CD4-positive, CD25-positive, alpha-beta regulatory T cell (primary cell): ENCODE measurements at regions not wholly inside any gene's neighbourhood (a gene's known extent, or its start where the extent isn't known, plus 50 kb on each side); places are given as distances from the start of the nearest gene placed in this dataset.
"Not testable (repeated sequence)": the region's sequence is repeated elsewhere in the genome, so short reads cannot be mapped to it uniquely, and the experiment has no call there.

Experiments used
- ATAC-seq, 2 donors: fragments of 150-1000 bp; cut with Tn5 transposase; one replicate each; pipeline ENCODE4 v1.10.0; 2021; ENCODE audit warnings: low read depth in 2 of 2, moderate number of reproducible peaks in 2 of 2, moderate library complexity in 1 of 2
- DNase-seq, 3 donors: peaks; one replicate each; pipeline versions ENCODE4 v3.0.0 to v3.0.0-alpha.2; 2012 to 2022; ENCODE audit warnings: mixed read lengths in 1 of 3
- H3K27ac ChIP-seq: one replicate; pipeline ENCODE4 v1.7.0; 2013; ENCODE audit warnings: mild to moderate bottlenecking, low read length; ENCODE audit not compliant: insufficient read depth, poor library complexity, severe bottlenecking
- H3K27me3 ChIP-seq: one replicate; pipeline ENCODE4 v1.7.0; 2013; ENCODE audit warnings: low read length; ENCODE audit not compliant: control insufficient read depth, insufficient read depth
- H3K36me3 ChIP-seq: one replicate; pipeline ENCODE4 v1.7.0; 2013; ENCODE audit warnings: mild to moderate bottlenecking, low read length, moderate library complexity; ENCODE audit not compliant: control insufficient read depth, insufficient read depth
- H3K4me1 ChIP-seq: 2 replicates; pipeline ENCODE4 v1.7.0; 2013; ENCODE audit warnings: mild to moderate bottlenecking, low read length; ENCODE audit not compliant: insufficient read depth, control insufficient read depth, poor library complexity, severe bottlenecking
- H3K4me3 ChIP-seq: one replicate; pipeline ENCODE4 v1.7.0; 2013; ENCODE audit warnings: low read depth, mild to moderate bottlenecking, low read length, moderate library complexity
- H3K9me3 ChIP-seq, 2 experiments: 1 replicate in 1 of 2; 2 replicates in 1 of 2; pipeline ENCODE4 v1.7.0; 2013; ENCODE audit warnings: low read length in 2 of 2, mild to moderate bottlenecking in 1 of 2, moderate library complexity in 1 of 2; ENCODE audit not compliant: control insufficient read depth in 2 of 2
- H3K27ac Mint-ChIP-seq, 3 donors: one replicate each; pipeline ENCODE4 v1.8.0; 2020 to 2022; ENCODE audit warnings: mild to moderate bottlenecking in 3 of 3, mixed read lengths in 3 of 3, moderate library complexity in 2 of 3
- H3K27me3 Mint-ChIP-seq: one replicate; pipeline ENCODE4 v1.8.0; 2022; ENCODE audit warnings: mild to moderate bottlenecking, mixed read lengths
- H3K36me3 Mint-ChIP-seq: one replicate; pipeline ENCODE4 v1.8.0; 2020; ENCODE audit warnings: mixed read lengths
- H3K4me1 Mint-ChIP-seq, 4 donors: one replicate each; pipeline ENCODE4 v1.8.0; 2020 to 2022; ENCODE audit warnings: mixed read lengths in 4 of 4, mild to moderate bottlenecking in 1 of 4
- H3K4me3 Mint-ChIP-seq, 4 donors: one replicate each; pipeline ENCODE4 v1.8.0; 2020 to 2022; ENCODE audit warnings: mild to moderate bottlenecking in 4 of 4, mixed read lengths in 4 of 4, moderate library complexity in 3 of 4
- H3K9me3 Mint-ChIP-seq, 7 donors: one replicate each; pipeline ENCODE4 v1.8.0; 2020 to 2022; ENCODE audit warnings: mixed read lengths in 7 of 7, mild to moderate bottlenecking in 3 of 7, moderate library complexity in 2 of 7

- no peak for ATAC-seq
- no peaks in the 10 kb centered on the region for H3K36me3 ChIP-seq
Observed at GRCh38 chr6:82118150-82118562, 129.4 kb downstream of the IBTK start.

GRCh38 chr6:82114748-82115147 is 132.8 kb downstream of the IBTK start:
- H3K36me3 Mint-ChIP-seq: no peaks in the 10 kb centered on the region
- Histone ChIP-seq H3K27me3 (no peaks in the 10 kb centered on the region), H3K27ac (no peak overlapping the region), H3K4me1 (no peaks in the 10 kb centered on the region), H3K36me3 (no peaks in the 10 kb centered on the region), H3K9me3 (no peaks in the 10 kb centered on the region), H3K4me3 (no peak overlapping the region)
- no peak for ATAC-seq
- H3K27ac Mint-ChIP-seq: no peak overlapping the region
- H3K4me1 Mint-ChIP-seq: no peaks in the 10 kb centered on the region
- H3K27me3 Mint-ChIP-seq: no peaks in the 10 kb centered on the region
- no peak overlapping the region for H3K4me3 Mint-ChIP-seq
- DNase-seq: no peak
- peaks cover 0 to 3% (median 1%) of the 10 kb centered on the region in 7 donors for H3K9me3 Mint-ChIP-seq

More at GRCh38 chr6:82118150-82118562, 129.4 kb downstream of the IBTK start:
- Histone ChIP-seq H3K4me3 (no peak overlapping the region), H3K4me1 (no peaks in the 10 kb centered on the region), H3K9me3 (no peaks in the 10 kb centered on the region), H3K27me3 (no peaks in the 10 kb centered on the region), H3K27ac (no peak overlapping the region)
- no peak overlapping the region for H3K4me3 Mint-ChIP-seq
- H3K9me3 Mint-ChIP-seq: peaks cover 0 to 1% (median 0%) of the 10 kb centered on the region in 7 donors
- no peaks in the 10 kb centered on the region for H3K36me3 Mint-ChIP-seq
- H3K4me1 Mint-ChIP-seq: no peaks in the 10 kb centered on the region
- DNase-seq: no peak
- no peaks in the 10 kb centered on the region for H3K27me3 Mint-ChIP-seq
- no peak overlapping the region for H3K27ac Mint-ChIP-seq

- no peaks in the 10 kb centered on the region for H3K9me3 ChIP-seq
- ATAC-seq: no peak
- Mint-ChIP-seq H3K4me3 (no peak overlapping the region), H3K9me3 (peaks cover 0 to 9% (median 3%) of the 10 kb centered on the region in 7 donors), H3K27me3 (peaks cover 6% of the 10 kb centered on the region), H3K4me1 (no peaks in the 10 kb centered on the region), H3K27ac (no peak overlapping the region), H3K36me3 (no peaks in the 10 kb centered on the region)
- no peaks in the 10 kb centered on the region for H3K36me3 ChIP-seq
- no peaks in the 10 kb centered on the region for H3K27me3 ChIP-seq
- no peak overlapping the region for H3K27ac ChIP-seq
- no peak for DNase-seq
- no peaks in the 10 kb centered on the region for H3K4me1 ChIP-seq
- no peak overlapping the region for H3K4me3 ChIP-seq
Observed at GRCh38 chr6:82113231-82113630, 134.3 kb downstream of the IBTK start.

DNA sequence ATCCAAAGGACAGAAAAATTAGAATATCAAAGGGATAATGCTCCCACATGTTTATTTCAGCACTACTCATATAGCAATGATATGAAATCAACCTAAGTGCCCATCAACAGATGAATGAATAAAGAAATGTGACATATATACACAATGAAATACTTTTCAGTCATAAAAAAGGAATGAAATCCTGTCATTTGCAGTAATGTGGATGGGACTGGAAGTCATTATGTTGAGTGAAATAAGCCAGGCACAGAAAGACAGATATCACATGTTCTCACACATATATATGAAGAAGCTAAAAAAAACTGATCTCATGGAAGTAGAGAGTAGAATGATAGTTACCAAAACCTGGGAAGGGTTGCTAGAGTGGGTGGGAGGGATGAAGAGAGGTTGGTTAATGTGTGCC is 135.7 kb downstream of the IBTK start:
- Histone ChIP-seq H3K27ac (no peak overlapping the region), H3K4me3 (no peak overlapping the region), H3K4me1 (no peaks in the 10 kb centered on the region), H3K36me3 (no peaks in the 10 kb centered on the region), H3K27me3 (no peaks in the 10 kb centered on the region), H3K9me3 (no peaks in the 10 kb centered on the region)
- DNase-seq (no peak), ATAC-seq (no peak)
- Mint-ChIP-seq H3K4me1 (no peaks in the 10 kb centered on the region), H3K27ac (no peak overlapping the region), H3K36me3 (no peaks in the 10 kb centered on the region), H3K4me3 (no peak overlapping the region), H3K9me3 (peaks cover 1 to 9% (median 4%) of the 10 kb centered on the region in 7 donors), H3K27me3 (peaks cover 6% of the 10 kb centered on the region)

DNA sequence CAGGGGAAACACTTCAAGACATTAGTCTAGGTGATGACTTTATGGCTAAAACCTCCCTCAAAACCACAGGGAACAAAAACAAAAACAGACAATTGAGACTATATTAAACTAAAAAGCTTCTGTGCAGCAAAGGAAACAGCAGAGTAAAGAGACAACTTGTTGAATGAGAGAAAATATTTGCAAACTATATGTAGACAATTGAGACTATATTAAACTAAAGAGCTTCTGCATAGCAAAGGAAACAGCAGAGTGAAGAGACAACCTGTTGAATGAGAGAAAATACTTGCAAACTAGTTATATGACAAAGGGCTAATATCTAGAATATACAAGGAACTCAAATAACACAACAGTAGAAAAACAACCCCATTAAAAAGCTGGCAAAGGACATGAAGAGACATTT is 136.4 kb downstream of the IBTK start:
- DNase-seq: no peak
- Mint-ChIP-seq H3K4me3 (no peak overlapping the region), H3K27me3 (peaks cover 6% of the 10 kb centered on the region), H3K9me3 (peaks cover 1 to 9% (median 4%) of the 10 kb centered on the region in 7 donors), H3K4me1 (no peaks in the 10 kb centered on the region), H3K27ac (no peak overlapping the region), H3K36me3 (no peaks in the 10 kb centered on the region)
- no peaks in the 10 kb centered on the region for H3K9me3 ChIP-seq
- H3K4me3 ChIP-seq: no peak overlapping the region
- no peaks in the 10 kb centered on the region for H3K36me3 ChIP-seq
- H3K27me3 ChIP-seq: no peaks in the 10 kb centered on the region
- H3K27ac ChIP-seq: no peak overlapping the region
- no peak for ATAC-seq
- no peaks in the 10 kb centered on the region for H3K4me1 ChIP-seq

- not testable (repeated sequence) for ATAC-seq, H3K27ac Mint-ChIP-seq, H3K9me3 ChIP-seq, H3K4me1 Mint-ChIP-seq, H3K4me3 ChIP-seq, H3K36me3 Mint-ChIP-seq, DNase-seq, H3K36me3 ChIP-seq, H3K27ac ChIP-seq, H3K27me3 Mint-ChIP-seq, H3K9me3 Mint-ChIP-seq, H3K27me3 ChIP-seq, H3K4me1 ChIP-seq, H3K4me3 Mint-ChIP-seq
Observed at GRCh38 chr6:82103171-82103570, 144.4 kb downstream of the IBTK start.

DNA sequence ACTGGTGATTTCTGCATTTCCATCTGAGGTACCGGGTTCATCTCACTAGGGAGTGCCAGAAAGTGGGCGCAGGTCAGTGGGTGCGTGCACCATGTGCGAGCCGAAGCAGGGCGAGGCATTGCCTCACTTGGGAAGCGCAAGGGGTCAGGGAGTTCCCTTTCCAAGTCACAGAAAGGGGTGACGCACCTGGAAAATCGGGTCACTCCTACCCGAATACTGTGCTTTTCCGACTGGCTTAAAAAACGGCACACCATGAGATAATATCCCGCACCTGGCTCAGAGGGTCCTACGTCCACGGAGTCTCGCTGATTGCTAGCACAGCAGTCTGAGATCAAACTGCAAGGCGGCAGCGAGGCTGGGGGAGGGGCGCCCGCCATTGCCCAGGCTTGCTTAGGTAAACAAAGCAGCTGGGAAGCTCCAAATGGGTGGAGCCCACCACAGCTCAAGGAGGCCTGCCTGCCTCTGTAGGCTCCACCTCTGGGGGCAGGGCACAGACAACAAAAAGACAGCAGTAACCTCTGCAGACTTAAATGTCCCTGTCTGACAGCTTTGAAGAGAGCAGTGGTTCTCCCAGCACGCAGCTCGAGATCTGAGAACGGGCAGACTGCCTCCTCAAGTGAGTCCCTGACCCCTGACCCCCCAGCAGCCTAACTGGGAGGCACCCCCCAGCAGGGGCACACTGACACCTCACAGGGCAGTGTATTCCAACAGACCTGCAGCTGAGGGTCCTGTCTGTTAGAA is 146.0 kb downstream of the IBTK start:
- H3K4me1 ChIP-seq, H3K4me3 Mint-ChIP-seq, H3K9me3 Mint-ChIP-seq, H3K27ac Mint-ChIP-seq, H3K9me3 ChIP-seq, H3K4me1 Mint-ChIP-seq, H3K27me3 ChIP-seq, H3K27ac ChIP-seq, H3K36me3 Mint-ChIP-seq, H3K27me3 Mint-ChIP-seq, DNase-seq, ATAC-seq, H3K36me3 ChIP-seq, H3K4me3 ChIP-seq: not testable (repeated sequence)

GRCh38 chr6:82100763-82101162 is 146.8 kb downstream of the IBTK start:
- not testable (repeated sequence) for DNase-seq, H3K4me3 Mint-ChIP-seq, H3K36me3 Mint-ChIP-seq, H3K4me3 ChIP-seq, H3K9me3 Mint-ChIP-seq, H3K27ac ChIP-seq, H3K4me1 Mint-ChIP-seq, H3K36me3 ChIP-seq, H3K9me3 ChIP-seq, H3K27me3 ChIP-seq, H3K27ac Mint-ChIP-seq, ATAC-seq, H3K4me1 ChIP-seq, H3K27me3 Mint-ChIP-seq
